Esophagus mucosa (tissue), 1 donor: ENCODE measurements at regions not wholly inside any gene's neighbourhood (a gene's known extent, or its start where the extent isn't known, plus 50 kb on each side); places are given as distances from the start of the nearest gene placed in this dataset.
"Not testable (repeated sequence)": the region's sequence is repeated elsewhere in the genome, so short reads cannot be mapped to it uniquely, and the experiment has no call there.

Experiments
- ATAC-seq: fragments of 200-7000 bp; cut with Tn5 transposase; one replicate; pipeline ENCODE4 v1.9.1; 2020
- donor health status: DM: yes; HTN: yes; CAD: no.

DNA sequence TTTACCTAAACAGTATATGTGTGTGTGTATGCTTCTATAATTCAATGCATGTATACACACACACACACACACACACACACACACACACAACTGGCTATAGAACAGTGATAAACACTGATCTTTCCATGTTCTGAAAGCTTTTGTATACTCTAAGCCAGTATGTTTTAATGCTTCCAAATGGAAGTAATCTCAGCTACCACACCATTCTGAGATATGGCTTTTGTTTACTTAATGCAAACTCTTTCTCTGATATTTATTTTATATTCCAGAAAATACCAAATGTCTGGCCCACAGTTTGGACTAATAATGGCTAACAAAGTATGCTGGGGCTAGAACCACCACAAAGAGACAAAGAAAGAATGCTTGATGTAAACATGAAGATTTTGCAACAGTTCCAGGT, 199.4 kb upstream of the ARHGEF26 start:
- no peak for ATAC-seq

DNA sequence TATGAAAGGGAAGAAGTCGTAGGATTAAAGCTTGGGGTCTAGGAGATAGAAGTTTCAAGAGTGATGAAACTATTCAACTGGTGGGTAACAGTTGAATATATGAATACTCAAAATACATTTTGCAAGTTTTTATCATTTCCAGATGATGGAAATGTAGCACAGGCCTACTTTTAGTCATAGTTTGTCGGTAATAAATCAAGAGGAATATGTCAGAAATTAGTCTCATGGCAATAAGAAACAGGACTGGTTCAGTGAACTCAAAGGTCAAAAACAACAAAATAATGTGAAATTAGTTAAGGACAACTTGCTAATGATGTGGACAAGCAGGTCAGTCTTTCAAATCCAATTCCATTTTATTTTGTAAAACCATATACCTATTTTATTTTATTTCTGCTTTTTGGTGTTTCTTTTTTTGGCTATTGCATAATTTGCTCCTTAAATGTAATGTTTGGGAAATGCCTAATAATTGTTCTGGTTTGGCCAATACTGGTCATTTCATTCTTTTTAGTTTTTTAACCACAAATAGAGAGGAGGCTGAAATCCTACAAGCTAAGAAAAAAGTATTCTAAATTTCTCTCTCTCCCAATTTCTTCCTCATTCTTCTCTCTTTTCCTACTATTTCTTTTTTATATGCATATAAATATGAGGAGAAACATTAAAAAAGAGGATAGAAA, 195.2 kb upstream of the ARHGEF26 start:
- no peak for ATAC-seq

DNA sequence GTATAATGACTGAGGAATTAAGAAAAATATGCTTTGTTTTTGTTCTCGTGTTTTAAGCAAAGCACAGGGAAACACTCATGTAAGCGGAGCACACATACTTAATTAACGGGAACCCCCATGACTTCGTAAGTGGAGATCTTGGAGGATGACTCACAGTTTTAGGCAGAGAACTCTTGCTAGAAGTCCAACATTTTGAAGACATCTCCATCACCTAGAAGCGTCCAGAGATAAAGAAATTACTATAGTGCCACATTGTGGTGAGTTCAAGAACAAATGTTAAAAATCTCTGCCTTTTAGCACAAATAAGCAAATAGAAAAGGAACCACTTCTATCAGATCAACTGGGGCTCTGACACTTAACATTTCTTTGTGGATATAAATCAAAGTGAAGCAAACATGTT, 194.1 kb upstream of the ARHGEF26 start:
- ATAC-seq = no peak

DNA sequence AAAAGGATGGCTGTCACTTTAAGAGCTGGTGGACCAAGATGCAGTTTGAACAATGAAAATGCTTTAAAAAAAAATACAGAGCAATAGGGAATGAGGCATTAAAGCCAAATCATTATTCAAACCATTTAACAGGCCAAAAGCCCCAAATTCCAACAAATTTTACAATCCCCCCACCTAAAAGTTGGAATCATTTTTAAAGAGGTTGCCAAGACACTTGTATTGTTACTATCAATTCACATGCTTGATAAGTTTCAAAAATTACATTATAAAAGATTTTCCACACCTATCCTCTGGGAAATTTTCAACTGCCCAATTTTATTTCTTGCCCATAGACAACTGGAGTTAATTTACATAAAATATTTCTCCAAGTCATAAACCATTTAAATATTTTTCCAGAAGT, 192.3 kb upstream of the ARHGEF26 start:
- no peak for ATAC-seq

DNA sequence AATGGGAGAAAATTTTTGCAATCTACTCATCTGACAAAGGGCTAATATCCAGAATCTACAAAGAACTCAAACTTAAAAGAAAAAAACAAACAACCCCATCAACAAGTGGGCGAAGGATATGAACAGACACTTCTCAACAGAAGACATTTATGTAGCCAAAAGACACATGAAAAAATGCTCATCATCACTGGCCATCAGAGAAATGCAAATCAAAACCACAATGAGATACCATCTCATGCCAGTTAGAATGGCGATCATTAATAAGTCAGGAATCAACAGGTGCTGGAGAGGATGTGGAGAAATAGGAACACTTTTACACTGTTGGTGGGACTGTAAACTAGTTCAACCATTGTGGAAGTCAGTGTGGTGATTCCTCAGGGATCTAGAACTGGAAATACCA, 187.7 kb upstream of the ARHGEF26 start:
- not testable (repeated sequence) for ATAC-seq

DNA sequence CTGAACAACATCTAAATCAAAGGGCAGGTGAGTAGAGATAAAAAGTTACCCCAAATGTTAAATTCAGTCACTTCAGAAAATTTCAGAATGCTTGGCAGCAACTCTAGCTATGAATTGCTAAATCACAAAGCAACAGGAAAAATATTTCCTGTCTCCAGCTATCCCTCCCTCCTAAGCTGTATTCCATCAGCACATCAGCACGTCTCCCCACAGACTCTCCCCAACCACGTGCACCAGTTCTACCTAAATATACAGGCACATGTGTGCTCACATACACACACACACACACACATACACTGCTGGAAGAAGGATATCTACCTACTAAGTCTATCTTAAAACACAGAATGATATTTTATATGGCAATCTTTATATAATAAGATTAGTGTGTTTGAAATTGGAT, 177.1 kb upstream of the ARHGEF26 start:
- no peak for ATAC-seq

DNA sequence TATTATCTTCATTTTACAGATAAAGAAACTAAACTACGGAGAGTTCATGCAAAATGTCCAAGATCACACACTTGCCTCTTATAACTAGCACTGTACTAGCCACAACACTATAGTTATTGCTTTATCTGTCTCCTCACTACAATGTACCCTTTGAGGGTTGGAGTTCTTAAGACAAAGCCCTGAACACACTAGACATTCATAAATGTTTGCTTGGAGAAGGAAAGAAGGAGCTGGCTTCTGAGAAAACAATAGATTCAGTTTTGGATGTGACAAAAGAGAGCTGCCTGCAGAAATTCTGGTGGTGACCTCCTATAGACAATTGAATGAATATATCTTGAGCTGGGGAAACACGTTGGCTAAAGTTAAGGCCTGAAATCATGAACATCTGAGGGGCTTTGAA, 169.9 kb upstream of the ARHGEF26 start:
- no peak for ATAC-seq

DNA sequence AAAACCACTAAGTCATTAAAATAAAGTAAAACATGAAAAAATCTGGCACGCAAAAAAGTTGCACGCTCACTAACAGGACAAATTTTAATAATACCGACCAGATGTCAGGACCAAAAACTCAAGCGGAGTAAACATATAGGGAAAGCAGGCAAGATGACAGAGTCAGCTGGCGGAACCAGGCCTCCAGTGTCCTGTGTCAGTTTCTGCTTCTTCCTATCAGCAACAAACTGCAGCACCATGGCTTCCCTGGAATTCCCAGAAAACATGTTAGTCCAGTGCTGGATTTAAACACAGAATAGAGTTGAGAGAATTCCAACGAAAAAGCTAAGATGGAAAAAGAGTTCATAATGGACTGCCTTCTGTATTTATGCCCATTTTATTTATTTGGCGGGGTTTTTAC, 169.1 kb upstream of the ARHGEF26 start:
- no peak for ATAC-seq

DNA sequence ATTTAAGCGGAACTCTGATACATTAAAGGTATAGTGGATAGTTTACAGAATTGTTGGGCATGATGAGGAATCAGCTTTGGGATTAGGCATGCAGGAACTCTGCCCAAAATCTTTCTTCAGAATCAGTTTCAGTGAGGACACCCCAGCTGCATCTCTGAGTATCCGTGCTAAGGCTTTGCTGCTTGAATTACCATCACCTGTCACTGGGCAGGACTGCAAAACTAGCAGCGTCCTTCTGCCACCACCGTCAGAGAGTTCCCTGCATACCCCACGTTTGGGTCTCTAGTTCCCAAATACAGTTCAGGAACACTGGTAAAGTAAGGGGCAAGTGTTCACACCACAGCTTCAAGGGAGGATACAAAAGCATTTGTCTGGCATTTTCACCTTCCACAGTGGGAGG, 164.6 kb upstream of the ARHGEF26 start:
- no peak for ATAC-seq

DNA sequence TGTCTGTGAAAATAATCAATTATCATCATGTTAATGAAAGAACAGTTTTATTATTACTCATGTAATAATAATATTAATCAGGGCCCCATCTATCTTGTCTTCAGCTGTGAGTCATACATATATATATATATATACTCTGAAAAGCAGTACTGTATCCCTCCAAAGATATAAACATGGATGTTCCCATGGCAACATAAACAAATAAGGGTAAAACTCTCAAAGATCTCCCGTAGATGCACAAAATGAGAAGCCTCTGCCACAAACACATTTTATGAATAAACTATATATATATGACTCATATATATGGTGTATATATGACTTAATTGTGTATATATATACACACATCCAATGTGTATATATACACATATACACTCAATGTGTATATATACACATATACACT, 163.8 kb upstream of the ARHGEF26 start:
- ATAC-seq = no peak

DNA sequence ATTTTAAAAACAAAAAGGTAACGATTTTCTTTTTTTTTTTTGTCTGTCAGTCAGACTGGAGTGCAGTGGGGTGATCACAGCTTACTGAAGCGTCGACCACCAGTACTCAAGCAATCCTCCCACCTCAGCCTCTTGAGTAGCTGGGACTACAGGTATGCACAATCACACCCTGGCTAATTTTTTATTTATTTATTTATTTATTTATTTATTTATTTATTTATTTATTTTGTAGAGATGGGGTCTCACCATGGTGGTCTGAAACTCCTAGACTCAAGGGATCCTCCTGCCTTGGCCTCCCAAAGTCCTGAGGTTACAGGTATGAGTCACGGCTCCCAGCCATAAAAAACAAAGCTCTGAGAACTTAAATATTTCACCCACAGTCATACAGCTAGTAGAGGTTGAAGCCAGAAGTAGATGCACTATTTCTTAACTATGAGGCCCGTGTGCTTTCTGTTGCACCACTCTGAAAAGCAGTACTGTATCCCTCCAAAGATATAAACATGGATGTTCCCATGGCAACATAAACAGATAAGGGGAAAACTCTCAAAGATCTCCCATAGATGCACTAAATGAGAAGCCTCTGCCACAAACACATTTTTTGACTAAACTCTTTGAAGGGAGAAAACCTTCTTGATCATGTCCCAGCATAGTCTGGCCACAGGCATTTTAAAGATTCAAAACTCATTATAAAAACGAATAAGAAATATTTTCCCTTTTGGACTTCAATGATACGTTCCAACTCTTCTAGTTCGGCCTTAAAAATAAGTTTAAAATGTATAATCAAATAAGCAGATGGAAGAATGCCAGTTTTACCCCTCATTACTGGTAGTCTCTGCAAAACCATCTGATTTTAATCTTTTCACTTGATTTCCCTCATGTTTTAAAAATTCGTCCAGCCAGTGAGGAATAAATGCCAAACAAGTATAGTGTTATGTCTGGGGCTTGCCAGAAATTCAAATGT, 162.3 kb upstream of the ARHGEF26 start:
- ATAC-seq = no peak

DNA sequence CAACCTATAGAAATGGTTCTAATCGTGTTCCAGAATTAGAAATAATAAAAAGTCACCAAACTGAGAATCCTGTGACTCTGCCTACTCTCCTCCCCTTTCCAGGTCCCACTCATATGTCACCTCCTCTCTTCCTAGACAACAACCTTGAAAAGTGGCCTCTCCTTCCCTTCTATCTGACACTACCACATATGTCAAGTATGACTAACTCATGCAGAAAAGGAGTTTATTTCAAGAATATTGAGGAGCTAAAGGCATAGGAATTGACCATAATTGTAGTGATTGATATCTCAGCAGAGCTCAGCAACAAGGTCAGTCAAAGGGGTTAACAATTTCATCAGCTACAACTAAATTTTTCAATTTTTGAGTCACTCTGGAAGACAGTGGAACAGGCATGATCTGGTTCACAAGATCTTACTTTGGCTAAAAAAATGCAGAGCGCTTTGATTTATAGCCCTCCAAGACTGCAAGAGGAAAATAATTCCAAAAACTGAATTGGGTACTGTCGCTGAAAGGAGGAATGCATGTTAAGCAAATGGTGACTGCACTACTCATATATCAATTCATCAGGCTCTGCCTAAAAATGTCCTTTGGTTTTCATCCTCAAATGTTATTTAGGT, 160.6 kb upstream of the ARHGEF26 start:
- ATAC-seq = no peak

DNA sequence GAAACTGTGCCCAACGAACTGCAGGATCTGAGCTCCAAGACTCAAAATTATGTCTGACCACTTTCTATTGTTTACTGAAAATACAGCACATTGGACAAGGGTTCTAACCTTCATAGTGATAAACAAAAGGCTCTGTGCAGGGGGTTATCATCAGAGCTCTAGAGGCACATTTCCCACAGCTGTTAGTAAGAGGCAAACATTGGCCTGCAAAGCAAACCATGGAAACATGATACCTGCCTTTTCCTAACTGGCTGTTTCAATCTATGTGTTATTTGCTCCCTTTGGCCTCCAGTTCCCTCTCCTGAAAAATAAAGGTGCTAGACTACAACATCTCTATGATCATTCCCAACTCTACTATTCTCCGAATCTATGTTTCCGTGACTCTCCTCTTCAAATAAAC, 159.7 kb upstream of the ARHGEF26 start:
- ATAC-seq = no peak

DNA sequence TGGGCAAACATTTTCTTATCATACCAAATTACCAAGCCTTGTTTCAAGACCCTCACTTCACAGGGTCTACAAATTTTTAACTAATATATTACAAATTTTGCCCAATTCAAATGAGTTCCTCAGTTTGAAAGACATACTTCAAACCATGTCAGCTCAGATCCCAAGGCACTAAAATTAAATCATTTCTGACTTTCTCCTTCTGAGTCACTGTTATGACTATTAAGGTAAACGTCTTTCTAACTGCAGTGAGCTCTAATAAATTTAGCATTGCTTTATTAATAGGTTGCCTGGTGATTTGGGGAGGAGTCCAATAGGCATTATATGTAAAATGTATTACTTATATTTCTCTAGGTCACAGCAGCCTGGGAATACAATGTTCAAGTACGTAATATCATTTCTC, 158.2 kb upstream of the ARHGEF26 start:
- peak; percentile 50 for ATAC-seq

DNA sequence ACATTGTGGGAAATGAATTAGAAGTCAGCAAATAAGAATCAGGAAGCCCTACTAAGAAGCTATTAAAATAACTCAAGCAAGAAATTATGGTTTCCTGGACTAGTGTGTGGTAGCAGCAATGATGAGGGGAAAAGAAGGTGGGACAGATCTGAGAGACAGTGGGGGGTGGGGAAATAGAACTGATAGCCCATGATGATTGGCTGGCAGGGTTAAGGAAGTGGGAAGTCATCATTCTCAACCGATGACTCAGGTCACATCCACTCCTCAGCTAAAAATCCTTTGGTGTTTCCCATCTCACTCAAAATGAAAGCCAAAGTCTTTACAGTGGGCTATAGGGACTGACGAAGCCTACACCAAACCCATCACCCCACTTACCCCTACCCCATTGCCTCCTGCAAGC, 153.9 kb upstream of the ARHGEF26 start:
- ATAC-seq = no peak

DNA sequence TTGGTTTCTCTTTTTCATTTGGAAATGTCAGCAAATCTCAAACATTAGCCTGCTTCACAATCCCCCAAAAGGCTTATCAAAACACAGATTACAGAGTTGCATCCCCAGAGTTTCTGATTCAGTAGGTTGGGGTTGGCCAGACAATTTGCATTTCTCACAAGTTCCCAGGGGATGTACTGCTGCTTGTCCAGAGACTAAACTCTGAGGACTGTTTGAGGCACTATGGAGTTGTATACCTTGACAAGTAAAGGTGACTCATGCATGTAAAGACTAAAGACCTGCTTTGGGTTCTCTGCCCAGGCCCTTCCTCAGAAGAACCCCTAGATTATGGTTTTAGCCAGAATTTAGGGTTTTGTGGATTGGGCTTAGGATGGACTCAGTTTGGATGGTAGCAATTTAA, 151.1 kb upstream of the ARHGEF26 start:
- peak; percentile 62 for ATAC-seq

DNA sequence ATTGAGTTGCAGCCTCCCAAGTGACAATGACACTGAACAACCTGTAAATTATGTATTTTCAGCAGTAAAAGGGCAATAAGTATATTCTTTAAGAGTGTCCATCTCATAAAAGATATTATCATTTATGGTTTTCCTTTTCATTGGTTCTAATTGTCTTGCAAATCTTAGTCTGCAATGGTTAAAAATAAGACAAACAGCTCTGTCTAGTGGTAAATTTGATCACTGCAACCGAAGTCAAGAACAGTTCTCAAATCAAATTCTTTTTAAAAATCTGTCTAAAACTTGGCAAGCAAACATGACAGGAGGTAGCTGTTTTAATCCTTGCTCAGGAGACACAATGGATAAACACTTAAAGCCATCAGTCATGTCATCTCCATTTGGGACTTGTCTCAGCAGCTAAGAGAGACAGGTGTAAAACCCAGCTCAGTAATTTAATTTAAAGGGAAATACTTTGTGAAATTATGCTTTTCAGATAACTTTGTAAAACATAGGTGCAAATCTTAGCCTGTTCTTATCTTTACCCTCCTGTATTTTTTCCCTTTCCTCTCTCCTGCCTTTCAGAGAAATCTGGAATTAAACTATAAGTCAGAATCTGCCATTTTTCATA, 150.3 kb upstream of the ARHGEF26 start:
- peak; percentile 63 for ATAC-seq

DNA sequence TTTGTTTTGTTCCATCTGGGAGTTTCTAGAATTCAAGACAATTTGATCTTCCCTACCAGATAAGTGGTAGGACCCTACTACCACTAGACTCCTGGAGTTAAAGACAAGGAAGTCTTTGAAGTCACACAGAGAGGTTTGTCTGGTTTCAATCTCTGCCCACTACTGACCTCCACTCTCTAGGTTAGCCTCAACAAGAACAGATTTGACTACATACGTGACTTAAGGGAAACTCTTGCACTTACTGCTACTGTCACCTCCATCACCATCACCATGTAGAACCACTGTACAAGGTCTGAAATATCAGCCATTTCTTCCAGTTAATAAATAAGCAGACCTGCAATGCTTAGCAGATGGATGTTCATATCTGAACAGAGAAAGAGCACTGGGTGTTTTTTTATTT, 148.3 kb upstream of the ARHGEF26 start:
- no peak for ATAC-seq

DNA sequence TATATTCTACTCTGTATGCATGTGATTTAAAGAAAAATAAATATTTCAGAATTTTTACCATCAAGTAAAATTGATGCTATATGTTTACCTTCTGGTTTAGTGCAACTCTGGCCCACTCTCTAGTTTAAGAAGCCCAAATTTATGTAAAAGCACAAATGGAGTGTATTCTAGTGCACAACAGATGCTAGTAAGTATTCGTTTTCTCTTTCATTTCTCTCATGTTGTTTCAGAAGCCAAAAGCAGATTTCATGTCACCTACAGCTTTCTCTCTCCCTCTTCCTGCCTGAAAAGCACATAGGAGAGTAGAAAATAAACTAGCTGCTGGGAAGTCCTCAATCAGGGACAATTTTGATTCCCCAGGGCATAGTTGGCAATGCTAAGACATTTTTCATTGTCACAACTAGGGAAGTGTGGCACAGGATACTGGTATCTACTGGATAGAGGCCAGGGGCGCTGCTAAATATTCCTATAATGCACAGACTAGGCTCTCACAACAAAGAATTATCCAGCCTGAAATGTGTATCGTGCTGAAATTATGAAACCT, 147.4 kb upstream of the ARHGEF26 start:
- ATAC-seq = no peak

DNA sequence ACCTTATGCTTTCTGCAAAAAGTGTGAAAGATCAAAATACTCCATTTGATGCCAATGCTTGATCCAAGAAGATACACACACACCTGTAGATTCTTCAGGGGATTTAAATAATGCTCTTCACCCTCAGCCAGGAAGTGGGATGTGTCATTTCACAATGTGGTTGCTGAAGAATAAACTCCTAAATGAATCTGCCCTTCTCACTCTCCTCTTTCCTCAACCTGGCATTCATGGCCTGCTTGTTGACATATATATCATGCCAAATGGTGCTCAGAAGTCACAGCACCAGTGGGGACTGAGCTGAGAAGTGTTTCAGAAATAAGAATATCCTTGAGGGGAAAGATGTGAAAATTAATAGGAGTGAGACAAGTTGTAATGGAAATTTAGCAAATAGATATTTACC, 146.6 kb upstream of the ARHGEF26 start:
- ATAC-seq = no peak

DNA sequence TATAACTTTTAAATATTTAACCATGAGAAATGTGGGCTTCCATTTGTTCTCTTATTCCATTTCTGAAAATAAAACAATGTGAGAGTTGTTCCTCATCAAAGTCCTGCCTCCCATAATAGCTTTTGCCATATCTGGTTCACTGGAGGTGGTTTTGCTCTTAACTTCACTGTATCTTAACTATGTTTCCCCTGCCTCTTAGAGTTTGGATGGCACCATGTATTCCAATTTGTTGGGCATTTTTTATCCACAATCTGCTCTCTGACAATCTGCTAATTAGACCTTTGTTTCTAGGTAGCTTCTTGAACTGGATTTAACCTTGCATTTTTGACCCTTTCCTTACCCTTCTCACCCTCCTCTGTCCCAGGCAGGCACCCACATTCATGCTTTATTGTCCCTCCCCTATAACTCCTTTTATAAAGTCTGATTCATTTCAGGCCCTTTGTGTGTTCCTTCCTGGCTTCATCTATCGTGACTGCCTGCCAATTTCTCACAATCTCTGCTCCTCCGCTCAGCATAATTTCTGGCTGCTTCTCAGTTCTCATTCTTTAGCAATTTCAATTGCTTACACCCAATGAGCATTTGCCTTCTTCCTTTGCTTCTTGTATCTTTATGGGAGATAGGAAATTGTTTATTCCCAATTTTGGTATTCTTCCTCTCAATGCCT, 144.2 kb upstream of the ARHGEF26 start:
- peak; percentile 78 for ATAC-seq

DNA sequence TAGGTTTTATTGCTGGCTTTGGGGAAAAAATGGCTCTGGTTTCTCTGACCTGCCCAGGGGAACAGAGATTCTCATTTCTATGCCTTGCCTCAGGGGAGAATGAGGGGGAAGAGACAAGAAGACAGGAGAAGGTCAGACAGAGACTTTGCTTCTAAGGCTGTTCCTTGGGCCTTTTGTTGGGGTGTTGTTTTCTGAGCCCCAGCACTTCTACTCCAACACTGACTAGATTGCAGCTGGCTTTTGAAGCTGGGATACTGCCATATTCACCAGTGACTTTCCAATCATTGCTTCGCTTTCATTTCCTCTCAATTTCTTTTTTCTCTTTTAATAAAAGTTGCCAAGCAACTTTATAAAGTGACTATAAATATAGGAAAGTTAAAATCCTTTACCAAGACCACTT, 143.2 kb upstream of the ARHGEF26 start:
- ATAC-seq = no peak
